Adrenal gland (tissue), 5 donors: ENCODE measurements at regions not wholly inside any gene's neighbourhood (a gene's known extent, or its start where the extent isn't known, plus 50 kb on each side); places are given as distances from the start of the nearest gene placed in this dataset.

Experiments
- CTCF ChIP-seq, 6 experiments: fragments of 450-650 bp in 4 of 6; fragments of 200-600 bp in 2 of 6; sonication (generic) in 1 of 6; IDR thresholded peaks; 1 replicate in 5 of 6; 2 replicates in 1 of 6; pipeline versions ENCODE4 v1.5.1 to v1.8.0; 2016 to 2021; ENCODE audit warnings: antibody characterized with exemption in 6 of 6, mild to moderate bottlenecking in 2 of 6, moderate library complexity in 1 of 6
- POLR2A ChIP-seq, 2 donors: fragments of 450-650 bp; IDR thresholded peaks; one replicate each; pipeline ENCODE4 v1.6.1; 2017; ENCODE audit warnings: antibody characterized with exemption in 2 of 2, mild to moderate bottlenecking in 2 of 2, moderate library complexity in 1 of 2
- donor health status: DM: no; HTN: no; CAD: no.

- no peak for TF ChIP-seq POLR2A (IDR thresholded peaks at IDR 0.05)
- no peak for TF ChIP-seq CTCF (IDR thresholded peaks at IDR 0.05)
Observed at GRCh38 chr20:39581034-39581433, 618.9 kb downstream of the DHX35 start.
